Esophagus mucosa (tissue), 1 donor: ENCODE measurements at regions not wholly inside any gene's neighbourhood (a gene's known extent, or its start where the extent isn't known, plus 50 kb on each side); places are given as distances from the start of the nearest gene placed in this dataset.
A peak's percentile ranks its signal among the peaks of the same experiment; 100 is the strongest.
"Not testable (repeated sequence)": the region's sequence is repeated elsewhere in the genome, so short reads cannot be mapped to it uniquely, and the experiment has no call there.

Experiments
- ATAC-seq: fragments of 200-7000 bp; cut with Tn5 transposase; one replicate; pipeline ENCODE4 v1.9.1; 2020
- donor health status: DM: yes; HTN: yes; CAD: no.

DNA sequence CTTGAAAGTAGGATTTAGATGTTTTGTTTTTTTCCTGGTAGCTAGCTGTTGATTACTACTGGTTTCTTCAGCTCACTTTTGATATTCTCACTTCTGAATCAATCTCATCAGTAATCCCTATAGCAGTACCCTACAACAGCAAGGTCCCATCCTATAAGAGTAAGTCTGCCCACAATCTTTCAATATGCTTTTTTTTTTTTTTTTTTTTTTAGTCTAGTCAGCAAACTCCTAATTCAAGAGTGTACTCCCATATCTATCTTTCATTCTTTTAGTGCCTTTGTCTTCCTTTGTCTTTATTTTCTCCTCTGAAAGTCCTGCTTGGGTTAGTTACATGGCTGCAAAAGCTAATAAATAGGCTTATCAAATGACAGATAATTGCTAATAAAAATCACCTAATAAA, 362.4 kb upstream of the RIOK2 start:
- ATAC-seq, result no peak

GRCh38 chr5:97545886-97546535, 363.0 kb upstream of the RIOK2 start:
- no peak for ATAC-seq

DNA sequence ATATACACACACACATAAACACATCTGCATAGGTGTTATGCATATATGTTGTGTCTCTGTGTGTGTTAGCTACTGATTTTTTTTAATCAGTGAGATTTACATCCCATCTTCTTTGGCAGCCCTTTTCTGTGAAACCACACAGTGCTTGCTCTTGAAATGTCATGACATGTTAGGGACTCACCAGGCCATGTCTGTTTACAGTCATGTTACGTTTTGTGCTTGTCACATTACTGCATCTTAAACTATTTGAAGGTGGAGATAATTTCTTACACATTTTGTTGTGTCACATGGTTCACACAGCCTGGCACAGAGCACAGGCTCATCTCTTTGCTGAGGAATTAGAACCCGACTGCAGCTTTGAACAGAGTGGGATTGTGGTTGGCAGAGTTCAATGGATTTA, 364.4 kb upstream of the RIOK2 start:
- no peak for ATAC-seq

DNA sequence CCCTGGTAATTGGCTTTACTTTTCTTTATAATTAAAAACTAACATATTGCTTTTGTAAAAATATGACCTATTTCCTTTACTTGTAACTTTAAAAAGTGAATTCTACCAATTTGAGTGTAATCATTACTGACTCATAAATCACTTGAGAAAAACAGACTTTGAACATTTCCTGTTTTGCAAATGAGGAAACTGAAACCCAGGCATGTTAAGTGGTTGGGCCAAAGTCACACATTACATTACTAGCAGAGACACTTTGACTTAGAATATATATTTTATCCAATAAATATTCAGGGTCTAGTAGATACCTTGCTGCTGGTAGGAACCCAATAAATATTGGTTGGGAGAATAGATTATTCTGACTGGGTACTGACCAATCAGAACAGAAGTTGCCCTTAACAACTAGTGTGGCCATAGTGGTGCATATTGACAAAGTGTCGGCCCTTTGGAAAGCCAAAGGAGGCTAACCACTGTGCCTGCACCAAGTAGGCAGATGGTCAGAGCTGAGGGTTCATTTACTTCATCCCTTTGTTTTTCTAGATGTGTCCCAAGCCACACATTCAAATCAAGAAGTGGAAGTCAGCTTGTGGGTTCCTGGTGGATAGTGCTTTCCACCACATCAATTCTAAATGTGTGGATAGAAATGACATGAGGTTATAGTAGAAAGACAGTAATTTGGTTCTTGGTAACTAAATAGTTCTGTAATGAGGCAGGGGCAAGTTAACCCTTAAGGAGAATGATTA, 365.1 kb upstream of the RIOK2 start:
- ATAC-seq, result no peak

DNA sequence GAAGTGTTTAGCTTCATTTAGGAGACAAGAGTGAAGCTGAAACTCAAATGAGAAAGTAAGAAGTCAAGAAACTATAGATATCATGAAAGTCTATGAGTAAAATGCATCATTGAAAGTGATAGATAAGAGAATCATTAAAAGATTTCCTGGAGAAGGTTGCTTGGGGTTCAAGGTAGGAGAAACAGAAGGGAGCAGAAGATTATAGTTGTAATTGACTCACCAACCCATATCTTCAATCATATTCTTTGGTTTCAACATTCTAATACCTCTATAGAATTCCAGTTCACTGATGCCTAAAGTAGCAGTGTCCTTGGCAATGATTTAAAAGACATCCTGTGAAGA, 365.7 kb upstream of the RIOK2 start:
- no peak for ATAC-seq

DNA sequence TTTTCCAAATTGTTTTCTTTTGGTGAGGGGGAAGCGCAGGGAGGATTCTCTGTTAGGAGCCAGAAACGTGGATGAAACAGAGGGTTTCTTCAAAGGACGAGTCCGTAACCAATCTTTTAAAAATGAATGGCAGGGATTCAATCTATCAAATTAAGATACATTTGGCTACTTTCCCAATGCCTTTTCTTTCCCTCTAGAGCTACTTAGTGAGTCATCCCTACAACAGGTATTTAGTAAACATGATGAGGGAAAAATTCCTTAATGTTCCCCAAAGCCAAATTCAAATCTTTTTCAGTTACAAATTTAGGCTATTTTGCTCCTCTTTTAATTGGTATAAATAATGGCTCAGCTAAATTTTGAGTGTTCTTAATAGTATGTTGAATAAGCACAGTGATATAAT, 366.4 kb upstream of the RIOK2 start:
- no peak for ATAC-seq

- ATAC-seq, result no peak
Measured at GRCh38 chr5:97550164-97550563, 367.1 kb upstream of the RIOK2 start.

DNA sequence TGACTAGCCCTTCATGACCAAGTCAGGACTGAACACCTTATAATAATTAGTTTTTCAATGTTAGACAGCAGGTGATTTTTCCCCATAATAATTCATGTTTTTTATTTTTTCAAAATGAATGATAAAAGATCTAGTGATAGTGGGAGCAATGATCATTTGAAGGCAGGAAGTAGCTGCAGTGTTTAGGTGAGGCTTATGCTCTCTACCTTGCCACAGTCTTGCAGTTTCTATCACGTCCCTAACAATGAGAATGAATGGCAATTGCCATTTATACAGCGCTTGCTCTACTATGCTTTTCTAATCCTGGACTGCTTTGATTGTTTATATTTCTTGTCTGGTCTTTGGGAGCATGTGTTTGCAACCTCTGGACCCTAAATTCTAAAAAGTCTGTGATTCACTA, 367.8 kb upstream of the RIOK2 start:
- ATAC-seq, result no peak

DNA sequence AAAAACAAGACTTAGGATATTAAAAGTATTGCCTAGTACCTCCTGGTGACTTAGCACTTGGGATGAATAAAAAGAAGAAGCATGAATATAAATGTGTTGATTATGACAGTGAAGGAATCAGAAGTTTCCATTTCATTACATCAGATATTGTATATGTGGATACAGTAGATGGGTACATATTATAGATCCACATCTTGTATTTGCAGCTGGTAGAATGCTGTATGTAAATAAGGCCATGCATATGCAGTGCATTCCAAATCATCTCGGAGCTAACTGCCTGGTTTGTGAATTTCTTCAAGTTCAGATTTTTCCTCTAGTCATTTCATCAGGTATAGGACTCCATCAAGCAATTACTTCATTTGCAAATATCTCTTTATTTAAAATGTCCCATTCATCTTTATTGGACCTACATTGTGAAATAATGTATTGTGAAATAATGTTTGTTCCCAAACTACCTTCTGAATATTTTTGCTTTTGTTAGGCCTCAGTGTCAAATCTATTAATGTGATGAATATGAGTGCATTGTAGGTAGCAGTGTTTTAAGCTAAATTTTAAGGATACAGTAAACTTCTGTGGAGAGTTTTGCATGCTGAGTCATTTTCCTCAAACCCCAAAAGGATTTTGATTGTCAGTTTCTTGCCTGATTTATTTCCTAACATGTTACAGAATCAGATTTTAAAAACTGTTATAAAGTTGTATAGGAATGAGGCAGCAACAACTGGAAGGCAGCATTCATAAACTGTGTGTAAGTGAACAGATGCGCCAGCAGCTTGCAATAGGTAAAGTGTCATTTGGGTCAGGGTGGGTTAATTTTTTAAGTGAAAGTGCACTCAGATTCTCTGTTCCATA, 370.8 kb upstream of the RIOK2 start:
- ATAC-seq, result no peak

GRCh38 chr5:97554977-97555643, 372.1 kb upstream of the RIOK2 start:
- ATAC-seq, result no peak

DNA sequence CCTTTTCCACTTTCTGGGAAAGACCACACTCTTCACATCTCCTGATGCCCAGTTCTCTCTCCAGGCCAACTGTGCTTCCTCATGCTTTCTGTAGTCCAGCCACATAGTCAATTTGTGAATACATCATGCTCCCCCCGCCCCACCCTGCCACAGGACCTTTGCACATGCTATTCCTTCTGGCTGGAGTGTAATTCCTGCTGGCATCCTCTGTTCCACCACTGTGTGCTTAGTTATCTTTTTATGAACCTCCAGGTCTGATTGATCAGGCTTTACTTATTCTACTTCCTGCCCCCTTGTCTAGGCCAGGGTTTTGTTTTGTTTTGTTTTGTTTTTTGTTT, 372.6 kb upstream of the RIOK2 start:
- ATAC-seq, result no peak

DNA sequence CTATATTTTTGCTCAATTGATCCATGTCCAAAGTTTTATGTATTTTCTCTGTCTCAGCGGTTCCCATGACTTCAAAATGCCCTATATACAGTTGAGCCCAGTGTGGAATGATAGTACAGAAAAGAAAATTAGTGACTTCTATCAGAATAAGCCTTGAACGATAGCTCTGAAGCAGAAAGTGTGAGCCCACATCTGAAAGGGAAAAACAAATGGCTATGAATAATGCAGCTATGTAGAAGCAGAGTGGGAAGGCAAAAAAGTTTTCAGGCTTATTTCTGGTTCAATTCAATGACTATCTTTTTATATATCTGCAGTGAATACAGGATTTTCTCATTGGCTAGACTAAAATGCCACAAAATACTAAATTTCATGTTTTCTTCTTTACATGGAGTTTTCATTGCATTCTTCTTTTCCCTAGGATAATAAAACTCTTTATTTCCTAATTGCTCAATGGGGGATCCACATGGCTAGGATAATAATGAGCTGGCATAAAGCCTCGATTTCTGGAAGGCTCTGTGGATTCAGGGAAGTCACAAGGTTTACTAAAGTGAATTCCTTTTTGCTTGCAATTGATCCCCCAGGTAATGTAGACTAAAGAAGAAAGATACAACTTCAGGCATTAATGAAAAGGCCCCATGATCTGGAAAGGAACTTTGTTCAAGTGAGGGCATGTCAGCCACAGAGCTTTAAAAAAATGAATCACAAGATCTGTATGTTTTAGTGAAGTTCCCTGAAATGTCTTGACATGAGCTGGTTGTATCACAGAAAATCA, 377.0 kb upstream of the RIOK2 start:
- peak; percentile 22 for ATAC-seq

GRCh38 chr5:97560599-97560993, 377.5 kb upstream of the RIOK2 start:
- no peak for ATAC-seq

DNA sequence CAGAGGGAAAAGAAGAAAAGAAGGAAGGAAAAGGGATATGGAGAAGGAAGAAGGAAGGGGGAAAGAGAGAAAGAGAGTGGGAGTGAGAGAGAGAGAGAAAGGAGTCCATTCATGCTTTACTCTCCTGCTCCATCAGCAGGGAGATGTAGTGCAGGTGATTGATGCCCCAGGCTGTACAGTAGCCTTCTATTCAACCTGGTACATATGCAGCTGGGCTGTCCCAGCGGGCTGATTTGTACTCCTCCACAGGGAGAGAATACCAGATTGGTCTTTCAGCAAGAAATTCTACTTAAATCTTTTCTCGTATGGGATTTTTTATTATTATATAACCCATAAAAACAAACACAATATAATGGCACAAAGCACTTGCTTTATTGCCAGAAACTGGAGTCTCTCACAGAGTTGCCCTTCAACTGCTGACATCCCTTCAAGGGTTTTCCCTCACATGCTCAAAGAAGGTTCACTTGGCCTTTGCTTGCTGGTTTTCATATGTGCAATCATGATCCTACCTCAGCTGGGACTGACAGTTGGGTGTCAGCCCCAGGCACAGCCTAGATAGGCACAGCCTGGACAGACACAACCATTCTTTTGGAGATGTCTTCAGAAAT, 380.1 kb upstream of the RIOK2 start:
- no peak for ATAC-seq

- ATAC-seq, result no peak
Measured at GRCh38 chr5:97568382-97568781, 385.3 kb upstream of the RIOK2 start.

DNA sequence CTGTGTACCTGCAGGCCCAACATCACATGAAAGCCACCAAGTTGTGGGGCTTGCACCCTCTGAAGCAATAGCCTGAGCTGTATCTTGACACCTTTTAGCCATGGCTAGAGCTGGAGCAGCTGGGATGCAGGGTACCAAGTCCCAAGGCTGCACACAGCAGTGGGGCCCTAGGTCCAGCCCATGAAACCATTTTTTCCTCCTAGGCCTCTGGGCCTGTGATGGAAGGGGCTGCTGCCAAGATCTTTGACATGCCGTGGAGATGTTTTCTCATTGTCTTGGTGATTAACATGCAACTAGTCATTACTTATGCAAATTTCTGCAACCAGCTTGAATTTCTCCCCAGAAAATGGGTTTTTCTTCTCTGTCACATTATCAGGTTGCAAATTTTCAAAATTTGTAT, 387.2 kb upstream of the RIOK2 start:
- no peak for ATAC-seq

- no peak for ATAC-seq
Measured at GRCh38 chr5:97575322-97575721, 392.3 kb upstream of the RIOK2 start.

DNA sequence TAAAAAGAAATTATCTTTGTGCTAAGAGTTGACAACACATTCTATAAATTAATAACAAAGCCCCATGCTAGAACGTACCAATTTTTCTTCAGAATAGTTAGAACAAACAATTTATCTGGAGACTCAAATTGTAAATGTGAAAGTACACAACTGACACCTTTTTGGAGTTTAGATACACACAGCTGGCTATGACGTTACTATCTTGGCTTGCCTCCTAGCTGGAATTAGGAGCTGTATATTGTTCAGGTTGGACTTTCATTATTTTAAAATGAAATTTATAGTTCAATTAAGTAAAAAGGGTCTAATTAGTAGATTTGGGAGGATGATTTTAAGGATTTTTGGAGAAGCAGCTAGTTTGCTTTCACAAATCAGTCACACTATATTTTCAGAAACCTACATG, 393.9 kb upstream of the RIOK2 start:
- ATAC-seq, result no peak

DNA sequence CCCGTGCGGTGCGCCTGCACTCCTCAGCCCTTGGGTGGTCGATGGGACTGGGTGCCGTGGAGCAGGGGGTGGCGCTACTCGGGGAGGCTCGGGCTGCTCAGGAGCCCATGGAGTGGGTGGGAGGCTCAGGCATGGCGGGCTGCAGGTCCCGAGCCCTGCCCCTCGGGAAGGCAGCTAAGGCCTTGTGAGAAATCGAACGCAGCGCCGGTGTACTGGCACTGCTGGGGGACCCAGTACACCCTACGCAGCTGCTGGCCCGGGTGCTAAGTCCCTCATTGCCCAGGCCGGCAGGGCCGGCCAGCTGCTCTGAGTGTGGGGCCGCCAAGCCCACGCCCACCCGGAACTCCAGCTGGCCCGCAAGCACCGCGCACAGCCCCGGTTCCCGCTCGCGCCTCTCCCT, 396.9 kb upstream of the RIOK2 start:
- not testable (repeated sequence) for ATAC-seq

DNA sequence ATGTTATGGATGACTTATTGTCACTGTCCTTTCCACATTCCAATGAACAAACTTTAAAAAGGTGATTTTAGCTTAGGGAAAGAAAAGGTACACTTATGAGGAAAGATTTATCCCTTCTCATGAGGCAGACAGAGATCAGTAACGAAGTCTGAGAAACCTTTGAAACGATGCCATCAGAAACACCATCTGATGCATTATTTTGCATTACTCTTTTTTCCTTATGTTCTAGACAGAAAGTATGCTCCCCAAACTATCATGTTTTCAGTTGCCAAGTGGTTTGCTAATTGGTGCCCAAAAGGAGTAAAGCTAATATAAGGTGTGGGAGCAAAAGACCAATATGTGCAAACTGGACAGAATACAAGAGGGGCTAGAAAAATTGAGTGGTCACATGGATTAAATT, 397.7 kb upstream of the RIOK2 start:
- no peak for ATAC-seq

GRCh38 chr5:97591781-97592180, 408.7 kb upstream of the RIOK2 start:
- ATAC-seq, result no peak

DNA sequence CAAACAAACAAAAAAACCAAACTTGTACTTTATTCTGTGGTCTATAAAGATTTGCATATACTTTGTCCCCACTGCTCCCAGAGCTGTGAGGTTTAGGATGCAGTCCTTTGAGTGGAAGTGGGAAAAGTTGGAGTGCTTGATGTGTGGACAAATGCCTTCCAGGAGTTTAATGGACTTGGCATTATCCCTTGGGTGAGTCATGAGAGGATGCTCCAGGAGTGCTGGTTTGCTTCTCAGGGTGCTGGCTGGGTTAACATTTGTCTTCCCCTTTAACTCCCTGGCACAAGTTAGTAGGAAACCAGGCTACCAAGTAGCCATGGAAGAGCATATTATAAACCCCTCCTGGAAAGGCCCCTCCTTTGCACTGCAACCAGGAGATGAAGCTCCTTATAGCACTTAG, 417.4 kb upstream of the RIOK2 start:
- no peak for ATAC-seq
